ENCODE measurements at regions not wholly inside any gene's neighbourhood (a gene's known extent, or its start where the extent isn't known, plus 50 kb on each side); places are given as distances from the start of the nearest gene placed in this dataset.
A peak's percentile ranks its signal among the peaks of the same experiment; 100 is the strongest.
"Not testable (repeated sequence)": the region's sequence is repeated elsewhere in the genome, so short reads cannot be mapped to it uniquely, and the experiment has no call there.

DNA sequence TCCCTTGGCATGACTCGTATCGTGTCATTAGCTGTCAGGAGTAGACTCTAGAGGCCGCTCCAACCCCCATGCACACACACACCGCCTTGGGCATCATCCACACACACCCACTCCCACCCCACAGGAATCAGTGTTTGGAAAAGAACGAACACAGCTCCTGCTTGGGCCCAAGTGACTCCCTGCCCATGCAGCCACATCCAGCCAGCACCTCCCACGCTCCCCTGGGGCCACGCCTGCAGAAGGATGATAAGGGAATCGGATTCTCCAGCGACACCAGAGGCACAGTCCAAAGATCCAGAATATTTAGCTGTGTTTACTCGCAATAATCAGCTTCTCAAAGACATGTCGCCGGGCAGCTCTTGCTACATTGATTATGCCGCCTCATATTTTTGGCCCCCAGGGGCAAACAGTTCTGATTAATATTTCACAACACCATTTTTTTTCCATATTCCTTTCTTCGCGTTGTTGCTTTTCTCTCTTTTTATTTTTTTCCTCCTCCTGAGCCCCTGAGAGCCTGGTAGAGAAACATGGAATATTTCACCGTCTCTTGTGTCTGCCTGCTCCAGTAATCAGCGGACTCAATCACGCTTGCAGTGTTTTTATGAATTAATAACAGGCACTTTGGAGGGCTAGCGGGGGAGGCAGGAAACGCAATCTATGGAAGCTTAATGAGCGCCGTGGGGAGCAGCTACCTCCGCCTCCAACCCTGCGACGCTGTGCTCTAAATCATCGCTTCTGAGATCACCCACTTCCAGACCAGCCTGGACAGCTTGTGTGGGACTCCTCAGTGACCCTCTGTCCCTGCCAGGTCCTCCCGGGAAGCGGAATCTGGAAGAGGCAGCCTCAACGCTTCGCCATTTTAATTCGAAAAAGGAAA lies 221.4 kb downstream of the TLE3 start:
- Mint-ChIP-seq H3K4me3 (ENCODE audit: unreplicated experiment) (peak overlapping the region; percentile 39), H3K9me3 (ENCODE audit: unreplicated experiment) (peaks cover 7% of the 10 kb centered on the region), H3K36me3 (ENCODE audit: unreplicated experiment) (peaks cover 19% of the 10 kb centered on the region), H3K27ac (ENCODE audit: unreplicated experiment) (no peak overlapping the region), H3K27me3 (ENCODE audit: unreplicated experiment) (peaks cover 3% of the 10 kb centered on the region), H3K4me1 (ENCODE audit: low read depth, unreplicated experiment) (peaks cover 7% of the 10 kb centered on the region)
- DNase-seq: no peak
- TF ChIP-seq, protein P1, sequence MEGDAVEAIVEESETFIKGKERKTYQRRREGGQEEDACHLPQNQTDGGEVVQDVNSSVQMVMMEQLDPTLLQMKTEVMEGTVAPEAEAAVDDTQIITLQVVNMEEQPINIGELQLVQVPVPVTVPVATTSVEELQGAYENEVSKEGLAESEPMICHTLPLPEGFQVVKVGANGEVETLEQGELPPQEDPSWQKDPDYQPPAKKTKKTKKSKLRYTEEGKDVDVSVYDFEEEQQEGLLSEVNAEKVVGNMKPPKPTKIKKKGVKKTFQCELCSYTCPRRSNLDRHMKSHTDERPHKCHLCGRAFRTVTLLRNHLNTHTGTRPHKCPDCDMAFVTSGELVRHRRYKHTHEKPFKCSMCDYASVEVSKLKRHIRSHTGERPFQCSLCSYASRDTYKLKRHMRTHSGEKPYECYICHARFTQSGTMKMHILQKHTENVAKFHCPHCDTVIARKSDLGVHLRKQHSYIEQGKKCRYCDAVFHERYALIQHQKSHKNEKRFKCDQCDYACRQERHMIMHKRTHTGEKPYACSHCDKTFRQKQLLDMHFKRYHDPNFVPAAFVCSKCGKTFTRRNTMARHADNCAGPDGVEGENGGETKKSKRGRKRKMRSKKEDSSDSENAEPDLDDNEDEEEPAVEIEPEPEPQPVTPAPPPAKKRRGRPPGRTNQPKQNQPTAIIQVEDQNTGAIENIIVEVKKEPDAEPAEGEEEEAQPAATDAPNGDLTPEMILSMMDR (IDR thresholded peaks at IDR 0.05; ENCODE audit: partially characterized antibody, unreplicated experiment): no peak

DNA sequence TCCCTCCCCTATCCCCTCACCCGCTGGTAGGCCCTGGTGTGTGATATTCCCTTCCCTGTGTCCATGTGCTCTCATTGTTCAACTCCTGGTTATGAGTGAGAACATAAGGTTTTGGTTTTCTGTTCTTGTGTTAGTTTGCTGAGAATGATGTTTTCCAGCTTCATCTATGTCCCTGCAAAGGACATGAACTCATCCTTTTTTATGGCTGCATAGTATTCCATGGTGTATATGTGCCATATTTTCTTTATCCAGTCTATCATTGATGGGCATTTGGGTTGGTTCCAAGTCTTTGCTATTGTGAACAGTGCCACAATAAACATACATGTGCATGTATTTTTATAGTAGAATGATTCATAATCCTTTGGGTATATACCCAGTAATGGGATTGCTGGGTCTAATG lies 217.8 kb downstream of the TLE3 start:
- peaks cover 15% of the 10 kb centered on the region for H3K4me1 Mint-ChIP-seq (ENCODE audit: low read depth, unreplicated experiment)
- H3K27ac Mint-ChIP-seq (ENCODE audit: unreplicated experiment); H3K9me3 Mint-ChIP-seq (ENCODE audit: unreplicated experiment); DNase-seq; H3K27me3 Mint-ChIP-seq (ENCODE audit: unreplicated experiment); H3K4me3 Mint-ChIP-seq (ENCODE audit: unreplicated experiment); H3K36me3 Mint-ChIP-seq (ENCODE audit: unreplicated experiment): not testable (repeated sequence)

DNA sequence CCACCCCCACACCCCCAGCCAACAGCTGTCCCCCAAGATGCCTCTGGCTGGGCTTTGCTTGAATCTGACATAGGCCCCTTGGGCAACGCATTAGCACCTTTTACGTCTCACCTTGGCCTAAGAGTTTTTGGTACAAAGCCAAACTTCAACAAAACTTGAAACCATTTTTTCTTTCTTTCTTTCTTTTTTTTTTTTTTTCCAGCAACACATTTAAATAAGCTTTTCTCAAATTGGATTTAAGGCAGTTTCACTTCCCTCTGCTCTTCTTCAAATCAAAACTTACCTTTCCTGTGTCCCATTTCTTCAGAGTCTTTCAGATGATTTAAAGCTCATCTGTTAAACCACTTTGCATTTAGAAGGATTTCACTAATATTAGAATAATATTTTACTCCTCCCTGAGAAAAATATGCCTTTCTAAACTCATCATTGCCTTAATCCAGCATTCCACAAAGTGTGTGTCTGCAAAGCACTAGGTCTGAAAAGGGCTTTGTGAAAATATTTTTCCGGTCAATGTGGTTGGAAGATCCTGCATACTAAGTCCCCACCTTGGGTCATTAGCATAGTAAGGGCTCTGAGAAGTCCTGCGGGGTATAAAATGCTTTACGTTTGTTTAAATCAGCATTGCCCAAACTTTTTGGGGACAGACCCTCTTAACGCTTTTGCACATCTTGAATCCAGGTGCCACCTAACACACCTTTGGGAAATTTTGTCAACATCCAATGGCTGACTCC lies 217.0 kb downstream of the TLE3 start:
- H3K27ac Mint-ChIP-seq (ENCODE audit: unreplicated experiment): no peak overlapping the region
- H3K36me3 Mint-ChIP-seq (ENCODE audit: unreplicated experiment): peaks cover 8% of the 10 kb centered on the region
- H3K4me1 Mint-ChIP-seq (ENCODE audit: low read depth, unreplicated experiment): peaks cover 19% of the 10 kb centered on the region
- no peak for DNase-seq
- H3K27me3 Mint-ChIP-seq (ENCODE audit: unreplicated experiment): peaks cover 2% of the 10 kb centered on the region
- H3K4me3 Mint-ChIP-seq (ENCODE audit: unreplicated experiment): no peak overlapping the region
- TF ChIP-seq, protein P1 (IDR thresholded peaks at IDR 0.05; ENCODE audit: partially characterized antibody, unreplicated experiment): no peak
- peaks cover 3% of the 10 kb centered on the region for H3K9me3 Mint-ChIP-seq (ENCODE audit: unreplicated experiment)

DNA sequence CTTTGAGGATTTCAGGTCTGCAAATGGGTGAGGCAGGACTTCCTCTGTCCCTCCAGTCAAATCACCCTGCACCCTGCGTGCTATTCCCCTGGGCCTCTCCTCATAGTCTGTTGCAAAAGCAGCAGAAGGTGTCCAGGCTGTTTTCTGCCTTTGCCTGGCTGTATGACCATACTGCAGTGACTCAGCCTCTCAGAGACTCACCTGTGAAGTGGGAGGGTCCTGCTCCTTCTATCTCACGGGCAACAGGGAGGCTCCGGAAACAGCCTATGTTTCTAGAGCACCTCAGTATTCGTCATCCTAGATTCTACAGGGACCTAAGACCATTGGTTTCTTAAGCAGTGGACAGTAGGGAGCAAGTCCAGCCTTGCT lies 216.4 kb downstream of the TLE3 start:
- H3K9me3 Mint-ChIP-seq (ENCODE audit: unreplicated experiment): peaks cover 3% of the 10 kb centered on the region
- H3K4me1 Mint-ChIP-seq (ENCODE audit: low read depth, unreplicated experiment): peaks cover 16% of the 10 kb centered on the region
- no peak for DNase-seq

DNA sequence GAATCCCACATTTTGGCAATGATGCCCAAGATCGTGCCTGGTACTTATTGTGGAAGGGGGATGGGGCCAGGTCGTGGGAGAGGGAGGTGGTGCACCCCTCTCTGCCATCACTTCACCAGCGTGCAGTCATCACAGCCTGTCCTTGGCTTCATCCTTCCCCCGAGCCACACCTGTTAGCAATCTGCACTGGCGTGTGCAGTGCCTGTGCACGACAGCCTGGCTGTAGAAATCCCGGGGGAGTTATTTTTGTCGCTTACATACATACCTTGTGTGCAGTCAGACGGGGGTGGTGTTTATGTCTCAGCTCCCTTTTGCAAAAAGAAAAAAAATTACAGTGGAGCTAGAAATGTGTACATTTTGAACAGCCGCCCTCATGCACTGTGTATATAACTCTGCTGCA lies 216.0 kb downstream of the TLE3 start:
- no peak overlapping the region for H3K4me3 Mint-ChIP-seq (ENCODE audit: unreplicated experiment)
- peaks cover 8% of the 10 kb centered on the region for H3K36me3 Mint-ChIP-seq (ENCODE audit: unreplicated experiment)
- H3K27me3 Mint-ChIP-seq (ENCODE audit: unreplicated experiment): peaks cover 2% of the 10 kb centered on the region
- peaks cover 3% of the 10 kb centered on the region for H3K9me3 Mint-ChIP-seq (ENCODE audit: unreplicated experiment)
- TF ChIP-seq, protein P1 (IDR thresholded peaks at IDR 0.05; ENCODE audit: partially characterized antibody, unreplicated experiment): no peak
- no peak overlapping the region for H3K27ac Mint-ChIP-seq (ENCODE audit: unreplicated experiment)
- H3K4me1 Mint-ChIP-seq (ENCODE audit: low read depth, unreplicated experiment): peaks cover 16% of the 10 kb centered on the region
- no peak for DNase-seq

More for the DNA sequence above, 216.4 kb downstream of the TLE3 start:
- TF ChIP-seq, protein P1 (IDR thresholded peaks at IDR 0.05; ENCODE audit: partially characterized antibody, unreplicated experiment): no peak
- Mint-ChIP-seq H3K27me3 (ENCODE audit: unreplicated experiment) (peaks cover 2% of the 10 kb centered on the region), H3K4me3 (ENCODE audit: unreplicated experiment) (no peak overlapping the region), H3K27ac (ENCODE audit: unreplicated experiment) (no peak overlapping the region), H3K36me3 (ENCODE audit: unreplicated experiment) (peaks cover 8% of the 10 kb centered on the region)

Data from glutamatergic neuron (in vitro differentiated cells).